Mesodermal cell (in vitro differentiated cells): ENCODE measurements at regions not wholly inside any gene's neighbourhood (a gene's known extent, or its start where the extent isn't known, plus 50 kb on each side); places are given as distances from the start of the nearest gene placed in this dataset.

Source experiments
- H3K27ac ChIP-seq: 2 replicates; pipeline ENCODE4 v1.7.0; 2013; ENCODE audit warnings: mild to moderate bottlenecking, low read depth, low read length, moderate library complexity; ENCODE audit not compliant: severe bottlenecking
- H3K36me3 ChIP-seq: 2 replicates; pipeline ENCODE4 v1.7.1; 2013; ENCODE audit warnings: mild to moderate bottlenecking, low read length, moderate library complexity; ENCODE audit not compliant: control insufficient read depth, insufficient read depth
- H3K4me1 ChIP-seq: one replicate; pipeline ENCODE4 v1.7.1; 2013; ENCODE audit warnings: mild to moderate bottlenecking, low read length; ENCODE audit not compliant: insufficient read depth, control insufficient read depth, poor library complexity, severe bottlenecking
- H3K4me3 ChIP-seq: 2 replicates; pipeline ENCODE4 v1.7.0; 2013; ENCODE audit warnings: low read length, control low read depth, mild to moderate bottlenecking; ENCODE audit not compliant: insufficient read depth, poor library complexity, severe bottlenecking; ENCODE audit errors: extremely low read depth
- H3K9me3 ChIP-seq: 2 replicates; pipeline ENCODE4 v1.7.1; 2013; ENCODE audit warnings: mild to moderate bottlenecking, low read length, moderate library complexity; ENCODE audit not compliant: control insufficient read depth
- WGBS, 2 experiments: methylation state at CpG; one replicate each; pipeline ENCODE4 v1.1.5; 2013; ENCODE audit warnings: missing lambda C conversion rate in 2 of 2; ENCODE audit not compliant: insufficient coverage in 2 of 2; 5-methylcytosine and 5-hydroxymethylcytosine counted together

DNA sequence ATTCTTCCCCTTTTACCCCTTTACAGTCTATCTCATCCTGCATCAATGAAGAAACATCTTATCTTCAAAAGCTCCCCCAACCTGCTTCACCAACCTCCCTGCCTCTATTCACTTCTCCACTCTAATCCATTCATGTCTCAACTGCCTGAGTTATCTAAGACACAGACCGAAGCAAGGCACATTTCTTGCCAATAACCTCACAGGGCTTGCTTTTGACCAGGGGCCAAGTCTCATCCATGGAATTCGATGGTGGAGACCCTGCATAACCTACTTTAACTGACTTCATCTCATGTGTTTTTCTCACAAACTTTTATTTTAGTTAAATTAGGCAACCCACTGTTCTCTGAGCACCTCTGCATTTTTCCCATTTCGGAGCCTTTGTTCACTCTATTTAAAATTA is 69.7 kb downstream of the MYCN start:
- WGBS, 2 experiments, result 91 to 94% methylated on average over 3 of the region's 3 CpGs
- Histone ChIP-seq H3K36me3 (no peaks in the 10 kb centered on the region), H3K4me1 (peaks cover 8% of the 10 kb centered on the region), H3K4me3 (no peak overlapping the region), H3K27ac (no peak overlapping the region), H3K9me3 (no peaks in the 10 kb centered on the region)

DNA sequence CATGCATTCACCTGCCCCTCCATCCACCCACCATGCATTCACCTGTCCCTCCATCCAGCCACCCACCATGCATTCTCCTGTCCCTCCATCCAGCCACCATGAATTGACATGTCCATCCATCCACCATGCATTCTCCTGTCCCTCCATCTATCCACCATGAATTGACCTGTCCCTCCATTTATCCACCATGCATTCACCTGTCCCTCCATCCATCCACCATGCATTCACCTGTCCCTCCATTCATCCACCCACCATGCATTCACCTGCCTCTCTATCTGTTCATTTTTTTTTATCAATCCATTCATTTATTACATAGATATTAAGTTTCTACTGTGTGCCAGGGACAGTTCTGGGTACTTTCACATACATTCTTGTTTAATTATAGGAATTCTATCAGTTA is 69.2 kb downstream of the MYCN start:
- Histone ChIP-seq H3K27ac (no peak overlapping the region), H3K36me3 (no peaks in the 10 kb centered on the region), H3K4me1 (peaks cover 8% of the 10 kb centered on the region), H3K9me3 (no peaks in the 10 kb centered on the region), H3K4me3 (no peak overlapping the region)

DNA sequence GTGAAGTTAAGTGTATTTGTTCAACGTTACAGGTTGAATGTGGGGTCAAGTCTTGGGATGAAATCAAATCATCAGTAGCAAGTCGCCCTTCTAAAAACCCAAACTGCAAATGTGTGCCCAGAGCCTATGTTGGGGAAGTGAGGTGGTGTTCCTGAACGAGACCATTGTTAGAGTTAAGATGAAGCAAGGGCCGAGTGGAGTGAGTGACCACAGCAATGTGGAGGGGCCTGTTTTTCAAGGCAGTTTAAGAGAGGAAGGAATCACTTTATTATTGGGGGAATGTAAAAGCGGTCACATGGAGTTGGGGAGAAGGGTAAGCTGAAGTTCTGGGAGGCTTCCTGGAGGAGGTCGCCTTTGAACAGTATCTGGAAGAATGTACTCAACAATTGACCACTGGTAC is 68.5 kb downstream of the MYCN start:
- 95 to 100% methylated on average over 3 to 4 of the region's 6 CpGs for WGBS, 2 experiments
- H3K9me3 ChIP-seq, result no peaks in the 10 kb centered on the region
- H3K36me3 ChIP-seq, result no peaks in the 10 kb centered on the region
- H3K4me3 ChIP-seq, result no peak overlapping the region
- H3K27ac ChIP-seq, result no peak overlapping the region
- peaks cover 8% of the 10 kb centered on the region for H3K4me1 ChIP-seq

DNA sequence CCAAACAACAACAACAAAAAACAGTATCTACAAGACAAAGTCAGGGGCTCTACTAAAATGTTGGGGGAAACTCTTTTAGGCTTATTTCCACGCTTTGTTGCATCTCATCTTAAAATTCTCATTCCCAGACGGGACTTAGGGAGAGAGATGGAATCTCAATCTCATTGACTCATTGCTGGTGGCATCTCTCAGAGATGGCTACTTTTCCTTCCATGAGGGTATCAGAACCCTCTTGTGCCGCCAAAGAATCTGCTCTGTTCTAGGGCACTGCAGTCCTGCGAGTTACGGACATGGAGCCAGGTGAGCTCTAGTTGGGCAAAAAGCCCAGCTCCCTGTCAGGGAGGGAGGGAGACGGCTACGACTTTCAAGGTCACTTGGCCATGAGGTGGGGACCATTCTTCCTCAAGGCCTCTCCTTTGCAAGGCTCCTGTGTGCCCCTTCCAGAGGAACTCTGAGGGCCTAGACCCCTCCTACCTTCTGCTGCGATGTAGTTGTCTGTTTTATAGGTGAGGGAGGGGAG is 68.0 kb downstream of the MYCN start:
- Histone ChIP-seq H3K4me1 (peaks cover 8% of the 10 kb centered on the region), H3K36me3 (no peaks in the 10 kb centered on the region), H3K27ac (no peak overlapping the region), H3K9me3 (no peaks in the 10 kb centered on the region), H3K4me3 (no peak overlapping the region)
- 75 to 80% methylated on average over 6 of the region's 8 CpGs for WGBS, 2 experiments

DNA sequence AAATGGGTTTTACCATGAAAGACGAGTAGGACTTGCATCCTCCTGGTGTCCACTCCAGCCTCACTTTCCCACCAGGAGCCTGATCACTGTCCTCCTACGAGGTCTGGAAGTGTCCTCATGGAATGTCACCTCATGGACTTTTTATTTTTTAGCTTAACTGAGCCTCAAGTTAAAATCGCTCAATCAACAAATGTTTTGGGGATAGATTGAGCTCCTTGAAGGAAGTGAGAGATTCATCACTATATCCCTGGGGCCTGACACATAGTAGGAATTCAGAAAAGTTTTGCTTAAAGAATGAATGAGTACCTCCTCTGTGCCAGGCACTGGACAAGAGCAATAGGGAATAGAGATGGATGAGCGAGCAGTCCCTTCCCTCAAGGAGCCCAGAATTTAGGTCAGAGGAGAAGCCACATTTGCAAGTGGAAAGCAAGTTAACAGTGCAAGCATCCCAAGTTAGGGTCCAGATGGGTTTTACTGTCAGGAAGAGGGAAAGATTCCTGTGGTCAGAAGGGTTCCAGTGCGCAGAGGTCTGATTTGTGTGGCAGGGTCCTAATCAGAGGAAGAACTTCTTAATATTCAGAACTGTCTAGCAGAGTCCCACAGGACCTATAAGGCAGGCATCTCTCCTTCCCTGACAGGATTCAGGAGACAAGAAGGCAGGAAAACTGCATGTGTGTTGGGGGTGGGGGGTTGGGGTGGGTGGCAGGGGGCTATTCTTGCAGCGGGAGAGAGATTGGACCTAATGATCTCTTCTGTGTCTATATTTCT is 67.0 kb downstream of the MYCN start:
- Histone ChIP-seq H3K9me3 (no peaks in the 10 kb centered on the region), H3K36me3 (no peaks in the 10 kb centered on the region), H3K4me1 (peaks cover 4% of the 10 kb centered on the region), H3K27ac (no peak overlapping the region), H3K4me3 (no peak overlapping the region)
- WGBS, 2 experiments, result 94 to 96% methylated on average over 4 of the region's 6 CpGs

DNA sequence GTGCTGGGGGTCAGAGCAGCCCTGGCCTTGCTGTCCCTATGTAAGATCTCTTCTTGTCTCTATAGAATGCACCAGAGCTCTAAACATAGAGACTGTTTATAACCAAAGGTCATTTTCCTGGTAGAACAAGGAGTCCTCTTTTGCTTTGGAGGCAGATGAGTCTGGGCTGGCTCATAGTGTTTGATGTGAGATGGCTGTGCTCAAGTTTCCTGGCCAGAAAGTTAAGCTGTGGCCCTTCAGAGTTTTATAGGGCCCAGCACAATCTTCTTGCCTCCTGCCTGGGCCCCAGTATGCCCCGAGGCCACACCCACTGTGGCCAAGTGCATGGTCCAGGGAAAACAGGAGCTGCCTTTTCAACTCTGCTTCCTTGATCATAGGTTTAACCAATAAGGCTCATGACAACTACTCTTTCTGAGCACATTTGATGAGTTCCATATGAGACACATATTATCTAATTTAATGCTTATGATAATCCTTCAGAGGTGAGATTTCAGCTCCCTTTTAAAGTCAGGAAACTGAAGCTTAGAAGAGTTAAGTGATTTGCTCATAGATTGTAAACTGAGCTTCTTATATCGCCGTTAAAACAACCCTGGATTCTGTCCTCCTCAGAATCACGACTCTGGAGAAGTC is 66.3 kb downstream of the MYCN start:
- Histone ChIP-seq H3K4me3 (no peak overlapping the region), H3K4me1 (peaks cover 4% of the 10 kb centered on the region), H3K27ac (peak overlapping the region; percentile 46), H3K36me3 (no peaks in the 10 kb centered on the region), H3K9me3 (no peaks in the 10 kb centered on the region)
- 92 to 100% methylated on average over 3 of the region's 4 CpGs for WGBS, 2 experiments

DNA sequence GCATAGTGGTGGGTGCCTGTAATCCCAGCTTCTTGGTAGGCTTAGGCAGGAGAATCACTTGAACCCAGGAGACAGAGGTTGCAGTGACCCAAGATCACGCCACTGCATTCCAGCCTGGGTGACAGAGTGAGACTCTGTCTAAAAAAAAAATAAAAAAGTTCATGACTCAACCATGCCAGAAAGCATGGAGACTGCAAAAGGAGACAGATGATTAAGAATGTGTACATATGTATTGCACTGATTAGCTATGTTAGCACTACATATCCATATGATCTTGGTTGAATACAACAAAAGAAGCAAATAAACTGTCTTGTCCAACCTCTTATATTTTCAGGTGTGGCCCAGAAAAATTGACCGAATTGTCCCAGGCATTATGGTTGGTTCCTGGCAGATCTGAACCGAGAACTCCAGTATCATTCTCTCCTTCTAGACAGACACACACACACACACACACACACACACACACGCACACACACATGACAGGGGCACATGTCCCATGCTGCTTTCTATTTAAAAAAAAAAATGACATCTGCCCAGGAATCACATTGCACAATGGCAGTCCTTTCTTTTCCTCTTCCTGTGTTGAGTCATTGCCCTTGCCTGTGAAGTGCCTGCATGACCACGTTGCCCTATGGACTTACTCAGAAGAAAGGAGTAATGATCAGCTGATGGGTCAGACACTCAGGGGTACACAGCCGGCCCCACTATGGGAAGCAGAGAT is 65.6 kb downstream of the MYCN start:
- H3K4me3 ChIP-seq, result no peak overlapping the region
- H3K36me3 ChIP-seq, result no peaks in the 10 kb centered on the region
- H3K27ac ChIP-seq, result peak overlapping the region; percentile 46
- H3K4me1 ChIP-seq, result peaks cover 4% of the 10 kb centered on the region
- 75 to 77% methylated on average over 3 to 5 of the region's 6 CpGs for WGBS, 2 experiments
- no peaks in the 10 kb centered on the region for H3K9me3 ChIP-seq

DNA sequence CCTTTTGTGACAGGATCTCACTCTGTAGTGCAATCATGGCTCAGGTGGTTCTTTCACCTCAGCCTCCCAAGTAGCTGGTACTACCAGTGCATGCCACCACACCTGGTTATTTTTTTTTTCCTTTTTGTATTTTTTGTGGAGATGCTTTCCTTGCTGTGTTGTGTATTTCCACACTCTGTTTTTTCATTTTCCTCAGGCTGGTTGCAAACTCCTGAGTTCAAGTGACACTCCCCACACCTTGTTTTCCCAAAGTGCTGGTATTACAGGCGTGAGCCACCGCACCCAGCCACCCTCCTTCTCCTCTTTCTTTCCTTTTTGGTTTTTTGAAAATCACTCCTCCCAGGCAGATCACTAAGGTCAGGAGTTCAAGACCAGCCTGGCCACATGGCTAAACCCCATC is 65.0 kb downstream of the MYCN start:
- Histone ChIP-seq H3K27ac (no peak overlapping the region), H3K36me3 (no peaks in the 10 kb centered on the region), H3K4me3 (no peak overlapping the region), H3K9me3 (no peaks in the 10 kb centered on the region), H3K4me1 (peaks cover 4% of the 10 kb centered on the region)
- 87 to 100% methylated on average over 2 of the region's 2 CpGs for WGBS, 2 experiments

DNA sequence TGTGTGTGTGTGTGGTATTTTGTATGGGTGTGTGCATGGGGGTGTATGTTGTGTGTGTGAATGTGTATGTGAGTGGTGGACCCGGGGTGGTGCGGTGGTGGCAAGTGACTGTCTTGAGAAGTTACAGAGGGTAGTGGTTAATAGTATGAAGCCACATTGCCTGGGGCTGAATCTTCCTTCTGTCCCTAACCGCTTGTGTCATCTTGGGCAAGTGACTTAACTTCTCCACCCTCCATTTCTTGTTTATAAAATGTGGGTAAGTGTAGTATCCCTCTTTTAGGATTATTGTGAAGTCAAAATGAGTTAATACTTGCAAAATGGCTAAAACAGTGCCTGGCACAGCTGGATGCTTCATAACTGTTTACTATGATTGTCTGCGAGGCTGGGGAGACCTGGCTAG is 63.5 kb downstream of the MYCN start:
- 59 to 100% methylated on average over 1 to 3 of the region's 4 CpGs for WGBS, 2 experiments
- H3K36me3 ChIP-seq, result no peaks in the 10 kb centered on the region
- H3K9me3 ChIP-seq, result no peaks in the 10 kb centered on the region
- H3K27ac ChIP-seq, result no peak overlapping the region
- H3K4me3 ChIP-seq, result no peak overlapping the region
- peaks cover 4% of the 10 kb centered on the region for H3K4me1 ChIP-seq

DNA sequence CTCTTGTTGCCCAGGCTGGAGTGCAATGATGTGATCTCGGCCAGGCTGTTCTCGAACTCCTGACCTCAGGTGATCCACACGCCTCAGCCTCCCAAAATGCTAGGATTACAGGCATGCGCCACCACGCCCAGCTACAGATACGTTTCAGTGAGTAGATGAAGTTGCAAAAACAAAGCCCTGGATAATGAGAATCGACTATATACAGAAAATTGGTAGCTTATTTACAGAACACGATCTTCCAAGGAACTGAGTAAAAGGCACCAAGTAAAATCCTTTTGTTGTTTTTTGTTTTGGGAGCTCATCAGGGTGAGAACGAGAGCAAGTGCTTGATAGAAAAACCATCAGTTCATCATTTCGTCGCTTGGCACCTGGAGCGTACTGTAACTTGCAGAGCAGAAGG is 62.8 kb downstream of the MYCN start:
- Histone ChIP-seq H3K4me1 (peaks cover 4% of the 10 kb centered on the region), H3K9me3 (no peaks in the 10 kb centered on the region), H3K4me3 (no peak overlapping the region), H3K36me3 (no peaks in the 10 kb centered on the region), H3K27ac (no peak overlapping the region)
- 87 to 89% methylated on average over 12 of the region's 12 CpGs for WGBS, 2 experiments
